D721Med (cell line): ENCODE measurements at regions not wholly inside any gene's neighbourhood (a gene's known extent, or its start where the extent isn't known, plus 50 kb on each side); places are given as distances from the start of the nearest gene placed in this dataset.
"Not testable (repeated sequence)": the region's sequence is repeated elsewhere in the genome, so short reads cannot be mapped to it uniquely, and the experiment has no call there.

Source experiments
- DNase-seq: peaks from one replicate; pipeline ENCODE4 v3.0.0; 2011; ENCODE audit warnings: low spot score; ENCODE audit not compliant: insufficient read length
- FAIRE-seq: peaks from 2 replicates; lab custom pipeline; 2011; peaks lifted over from hg19 to GRCh38; lab: Jason Lieb, UNC
- TF ChIP-seq, protein P1 (sequence below): IDR thresholded peaks from 2 replicates; pipeline ENCODE4 v1.5.1; 2012; ENCODE audit warnings: mild to moderate bottlenecking, control low read depth; ENCODE audit not compliant: insufficient read depth; ENCODE audit errors: missing control alignments

DNA sequence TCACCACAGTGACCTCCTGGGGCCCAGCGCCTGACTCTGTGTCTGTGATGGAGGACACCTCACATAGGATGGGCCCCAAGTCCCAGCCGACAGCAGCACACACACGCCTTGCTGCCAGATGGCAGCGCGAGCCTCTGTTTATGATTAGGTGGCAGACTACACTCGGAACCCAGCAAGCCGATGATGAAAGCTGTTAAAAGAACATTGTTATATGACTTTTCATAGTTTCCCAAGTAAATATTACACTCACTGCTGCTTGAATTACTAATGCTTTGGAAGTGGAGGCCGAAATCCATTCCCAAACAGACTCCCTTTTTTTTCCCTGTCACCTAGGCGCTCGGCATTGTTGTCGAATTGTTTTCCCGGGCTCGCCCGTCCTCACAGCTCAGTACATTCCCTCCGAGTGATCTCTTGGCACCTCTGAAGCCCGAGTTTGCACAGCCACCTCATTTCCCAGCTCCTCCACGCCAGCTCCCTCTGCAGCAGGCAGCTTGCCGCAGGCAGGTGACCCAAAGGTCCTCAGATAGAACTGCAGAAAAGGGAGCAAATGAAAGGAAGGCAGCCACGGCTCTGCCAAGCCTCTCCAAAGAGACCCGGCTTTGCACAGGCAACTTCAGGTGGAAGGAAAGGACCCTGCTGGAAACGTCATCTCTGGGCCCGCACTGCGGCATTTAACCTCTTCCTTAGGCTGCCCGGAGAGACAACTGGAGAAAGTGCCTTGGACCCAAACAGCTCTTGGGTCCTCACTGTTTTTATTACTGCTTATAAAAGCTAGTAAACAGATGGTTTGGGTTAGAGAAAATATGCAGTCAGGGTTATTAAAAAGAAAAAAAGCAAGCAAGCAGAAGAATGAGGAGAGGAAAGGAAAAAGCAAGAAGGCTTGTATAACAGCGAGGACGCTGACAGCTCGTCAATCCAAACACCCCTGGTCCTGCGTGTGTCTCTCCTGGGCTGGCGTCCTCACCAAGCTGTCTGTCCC lies 72.2 kb upstream of the SLC25A33 start:
- TF ChIP-seq, protein P1, sequence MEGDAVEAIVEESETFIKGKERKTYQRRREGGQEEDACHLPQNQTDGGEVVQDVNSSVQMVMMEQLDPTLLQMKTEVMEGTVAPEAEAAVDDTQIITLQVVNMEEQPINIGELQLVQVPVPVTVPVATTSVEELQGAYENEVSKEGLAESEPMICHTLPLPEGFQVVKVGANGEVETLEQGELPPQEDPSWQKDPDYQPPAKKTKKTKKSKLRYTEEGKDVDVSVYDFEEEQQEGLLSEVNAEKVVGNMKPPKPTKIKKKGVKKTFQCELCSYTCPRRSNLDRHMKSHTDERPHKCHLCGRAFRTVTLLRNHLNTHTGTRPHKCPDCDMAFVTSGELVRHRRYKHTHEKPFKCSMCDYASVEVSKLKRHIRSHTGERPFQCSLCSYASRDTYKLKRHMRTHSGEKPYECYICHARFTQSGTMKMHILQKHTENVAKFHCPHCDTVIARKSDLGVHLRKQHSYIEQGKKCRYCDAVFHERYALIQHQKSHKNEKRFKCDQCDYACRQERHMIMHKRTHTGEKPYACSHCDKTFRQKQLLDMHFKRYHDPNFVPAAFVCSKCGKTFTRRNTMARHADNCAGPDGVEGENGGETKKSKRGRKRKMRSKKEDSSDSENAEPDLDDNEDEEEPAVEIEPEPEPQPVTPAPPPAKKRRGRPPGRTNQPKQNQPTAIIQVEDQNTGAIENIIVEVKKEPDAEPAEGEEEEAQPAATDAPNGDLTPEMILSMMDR, result no peak
- no peak for DNase-seq
- no peak for FAIRE-seq

DNA sequence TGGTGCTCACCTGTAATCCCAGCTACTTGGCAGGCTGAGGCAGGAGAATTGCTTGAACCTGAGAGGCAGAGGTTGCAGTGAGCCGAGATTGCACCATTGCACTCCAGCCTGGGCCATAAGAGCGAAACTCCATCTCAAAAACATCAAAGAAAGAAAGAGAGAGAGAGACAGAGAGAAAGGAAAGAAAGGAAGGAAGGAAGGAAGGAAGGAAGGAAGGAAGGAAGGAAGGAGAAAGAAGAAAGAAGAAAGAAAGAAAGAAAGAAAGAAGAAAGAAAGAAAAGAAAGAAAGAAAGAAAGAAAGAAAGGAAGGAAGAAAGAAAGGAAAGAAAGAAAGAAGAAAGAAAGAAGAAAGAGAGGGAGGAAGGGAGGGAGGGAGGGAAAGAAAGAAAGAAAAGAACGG lies 69.4 kb upstream of the SLC25A33 start:
- not testable (repeated sequence) for FAIRE-seq, DNase-seq

DNA sequence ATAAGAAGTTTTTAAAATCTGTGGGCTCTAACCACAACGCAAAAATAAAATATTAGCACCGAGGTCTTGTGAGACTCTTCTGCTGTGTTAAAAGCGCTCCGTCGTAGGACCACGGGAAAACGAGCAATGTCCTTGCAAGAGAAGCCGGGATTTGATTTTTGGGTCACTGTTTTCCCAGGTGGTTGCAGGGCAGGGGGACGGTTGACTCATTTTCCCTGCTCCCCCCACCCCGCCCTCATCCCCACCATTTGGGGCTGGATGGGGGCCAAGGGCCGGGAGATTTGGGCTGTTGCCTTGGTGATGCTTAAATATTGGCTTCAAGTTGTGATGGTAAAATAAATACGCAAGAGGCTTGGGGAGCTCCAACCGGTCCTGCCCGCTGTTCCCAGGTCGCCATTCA lies 67.6 kb upstream of the SLC25A33 start:
- FAIRE-seq (no peak), DNase-seq (no peak)
- TF ChIP-seq, protein P1, result no peak

DNA sequence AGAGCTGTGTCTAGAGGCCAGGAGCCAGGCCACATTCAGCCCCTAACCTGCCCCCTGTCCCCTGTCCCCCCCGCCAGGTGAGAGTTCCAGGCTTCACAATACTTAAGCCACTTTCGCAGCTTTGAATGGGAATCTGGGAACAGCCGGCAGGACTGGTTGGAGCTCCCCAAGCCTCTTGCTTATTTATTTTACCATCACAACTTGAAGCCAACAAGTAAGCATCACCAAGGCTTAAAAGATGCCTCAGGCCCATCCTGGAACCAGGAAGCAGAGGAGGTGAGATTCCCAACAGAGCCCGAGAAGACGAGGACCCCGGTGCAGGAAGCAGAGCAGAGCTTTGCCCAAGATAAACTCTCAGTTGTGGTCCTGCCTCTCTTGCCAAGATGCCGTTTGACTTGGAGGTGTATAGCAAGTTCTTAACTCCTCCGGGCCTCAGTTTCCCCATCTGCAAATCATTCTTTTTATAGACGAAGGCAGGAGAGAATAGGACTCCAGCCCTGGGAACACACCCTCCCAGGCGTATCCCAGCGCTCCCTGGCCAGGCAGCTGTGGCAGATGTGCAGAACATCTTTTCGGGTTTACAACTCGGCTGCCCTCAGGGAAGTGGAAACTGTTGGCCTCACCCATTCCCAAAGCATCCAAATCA lies 66.8 kb upstream of the SLC25A33 start:
- TF ChIP-seq, protein P1, result no peak
- DNase-seq (no peak), FAIRE-seq (no peak)

DNA sequence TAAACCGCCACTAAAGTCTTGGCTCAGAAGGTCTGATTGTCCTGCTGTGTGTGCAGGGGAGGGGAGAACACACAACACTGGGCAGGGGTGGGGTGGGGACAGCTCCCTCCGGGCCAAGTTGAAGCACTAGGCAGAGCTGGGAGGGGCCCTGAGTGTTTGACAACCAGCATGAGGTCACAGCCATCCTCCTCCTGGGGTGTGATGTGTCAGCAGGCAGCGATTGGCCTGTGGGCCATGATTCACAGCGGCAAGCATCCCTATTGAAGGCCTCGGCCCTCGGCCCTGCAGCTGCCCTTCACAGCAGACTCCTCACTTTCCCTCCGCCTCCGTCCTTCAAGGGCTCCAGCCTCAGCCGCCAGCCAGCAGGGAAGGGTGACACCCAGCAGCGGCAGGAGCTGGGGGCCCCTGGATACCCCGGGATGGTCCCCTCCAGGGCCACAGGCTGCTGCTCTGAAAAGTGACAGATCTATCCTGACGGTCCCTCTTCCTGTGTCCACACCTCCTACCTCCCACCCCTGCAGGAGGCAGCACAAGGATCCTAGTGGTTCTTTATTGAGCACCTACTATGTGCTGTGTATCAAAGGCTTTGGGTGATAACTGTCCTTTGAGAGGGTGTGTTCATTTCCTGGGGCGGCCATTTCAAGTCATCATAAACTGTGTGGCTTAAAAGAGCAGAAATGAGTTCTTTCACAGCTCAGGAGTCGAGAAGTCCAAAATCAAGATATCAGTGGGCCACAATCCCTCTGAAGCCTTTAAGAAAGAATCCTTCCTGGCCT lies 66.0 kb upstream of the SLC25A33 start:
- TF ChIP-seq, protein P1, result no peak
- FAIRE-seq, result no peak
- no peak for DNase-seq

DNA sequence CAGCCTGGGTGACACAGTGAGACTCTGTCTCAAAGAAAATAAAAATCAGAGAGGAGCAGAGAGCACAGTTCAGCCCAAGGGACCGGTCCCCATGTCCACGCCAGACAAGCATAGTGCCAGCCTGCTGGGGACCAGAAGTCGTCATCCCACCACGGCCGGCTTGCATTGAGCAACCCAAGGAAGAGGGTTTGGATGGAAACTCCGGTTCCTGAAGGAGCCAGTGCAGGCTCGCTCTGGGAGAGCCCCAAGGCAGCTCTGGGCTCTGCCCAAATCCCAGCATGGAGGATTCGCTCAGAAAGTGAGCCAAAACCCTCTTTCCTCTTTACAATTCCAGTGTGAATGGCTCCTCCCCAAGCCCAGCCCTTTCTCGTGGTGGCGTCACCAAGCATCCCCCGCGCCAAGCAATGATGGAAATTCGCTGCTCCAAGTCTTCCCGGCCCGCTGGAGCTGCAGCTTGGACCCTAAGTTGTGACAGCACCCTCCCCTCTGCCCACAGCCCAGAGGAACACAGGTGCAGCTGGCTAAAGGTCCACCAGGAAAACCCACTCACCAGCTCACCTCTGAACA lies 64.1 kb upstream of the SLC25A33 start:
- DNase-seq (no peak), FAIRE-seq (no peak)
- TF ChIP-seq, protein P1, result no peak
